ENCODE measurements at regions not wholly inside any gene's neighbourhood (a gene's known extent, or its start where the extent isn't known, plus 50 kb on each side); places are given as distances from the start of the nearest gene placed in this dataset.
"Not testable (repeated sequence)": the region's sequence is repeated elsewhere in the genome, so short reads cannot be mapped to it uniquely, and the experiment has no call there.

DNA sequence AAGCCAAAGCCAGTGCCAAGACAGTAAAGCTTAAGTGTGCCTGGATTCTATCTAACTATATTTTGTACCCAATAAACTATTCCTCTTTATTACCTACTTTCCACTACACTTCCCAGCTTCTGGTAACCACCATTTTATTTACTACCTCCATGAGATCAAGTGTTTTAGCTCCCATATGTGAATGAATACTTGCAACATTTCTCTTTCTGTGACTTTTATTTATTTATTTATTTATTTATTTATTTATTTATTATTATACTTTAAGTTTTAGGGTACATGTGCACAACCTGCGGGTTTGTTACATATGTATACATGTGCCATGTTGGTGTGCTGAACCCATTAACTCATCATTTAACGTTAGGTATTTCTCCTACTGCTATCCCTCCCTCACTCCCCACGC, 582.1 kb downstream of the AMY1C start:
- DNase-seq: no peak

DNA sequence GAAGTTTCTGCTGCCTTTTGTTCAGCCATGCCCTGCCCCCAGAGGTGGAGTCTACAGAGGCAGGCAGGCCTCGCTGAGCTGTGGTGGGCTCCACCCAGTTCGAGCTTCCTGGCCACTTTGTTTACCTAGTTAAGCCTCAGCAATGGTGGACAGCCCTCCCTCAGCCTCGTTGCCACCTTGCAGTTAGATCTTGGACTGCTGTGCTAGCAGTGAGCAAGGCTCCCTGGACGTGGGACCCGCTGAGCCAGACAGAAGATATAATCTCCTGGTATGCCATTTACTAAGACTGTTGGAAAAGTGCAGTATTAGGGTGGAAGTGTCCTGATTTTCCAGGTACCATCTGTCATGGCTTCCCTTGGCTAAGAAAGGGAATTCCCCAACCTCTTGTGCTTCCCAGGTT, 588.2 kb downstream of the AMY1C start:
- DNase-seq: not testable (repeated sequence)

DNA sequence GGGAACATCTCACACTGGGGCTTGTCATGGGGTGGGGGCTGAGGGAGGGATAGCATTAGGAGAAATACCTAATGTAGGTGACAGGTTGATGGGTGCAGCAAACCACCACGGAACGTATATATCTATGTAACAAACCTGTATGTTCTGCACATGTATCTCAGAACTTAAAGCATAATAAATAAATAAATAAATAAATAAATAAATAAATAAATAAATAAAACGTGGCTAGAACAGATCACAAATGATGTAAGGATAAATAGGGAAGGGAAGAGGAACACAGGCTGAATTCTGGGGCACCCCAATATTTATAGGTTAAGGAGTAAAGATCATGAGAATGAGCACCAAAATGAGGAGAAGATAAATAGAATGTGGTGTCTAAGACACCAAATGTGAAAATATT, 592.2 kb downstream of the AMY1C start:
- DNase-seq: no peak

DNA sequence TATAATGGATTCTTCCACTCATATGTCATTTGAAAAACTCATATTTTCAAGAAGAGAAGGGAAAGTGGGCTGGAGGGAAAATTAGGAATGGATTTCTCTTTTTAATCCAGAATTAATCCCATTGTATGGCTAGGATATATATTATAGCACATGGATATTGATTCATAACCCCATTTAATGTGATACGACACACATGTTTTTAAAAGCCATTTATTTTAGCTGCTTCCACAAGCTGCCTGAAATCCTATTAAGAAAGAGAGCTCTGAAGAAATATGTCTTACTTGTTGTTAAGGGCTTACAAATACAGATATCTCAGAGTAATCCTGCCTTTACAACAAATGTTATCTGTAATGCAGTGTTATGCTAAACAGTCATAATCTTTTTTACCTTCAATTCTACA, 598.6 kb downstream of the AMY1C start:
- no peak for DNase-seq

DNA sequence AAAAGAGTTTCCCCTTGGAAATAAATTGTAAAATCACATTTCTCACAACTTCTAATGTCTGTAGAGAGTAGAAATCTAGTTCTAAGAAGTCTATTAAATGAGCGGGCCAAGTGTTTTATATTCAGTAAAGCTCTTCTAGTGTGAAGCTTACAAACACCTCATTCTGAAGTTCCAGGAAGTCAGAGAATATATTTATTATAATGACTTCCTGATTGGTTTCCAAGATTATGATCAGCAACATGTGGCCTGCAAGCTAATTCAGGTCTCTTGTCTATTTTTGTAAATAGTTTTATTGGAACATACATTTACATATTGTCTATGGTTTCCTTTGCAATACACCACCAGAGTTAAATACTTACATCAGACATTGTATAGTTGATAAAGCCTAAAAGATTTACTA, 603.9 kb downstream of the AMY1C start:
- DNase-seq: no peak

DNA sequence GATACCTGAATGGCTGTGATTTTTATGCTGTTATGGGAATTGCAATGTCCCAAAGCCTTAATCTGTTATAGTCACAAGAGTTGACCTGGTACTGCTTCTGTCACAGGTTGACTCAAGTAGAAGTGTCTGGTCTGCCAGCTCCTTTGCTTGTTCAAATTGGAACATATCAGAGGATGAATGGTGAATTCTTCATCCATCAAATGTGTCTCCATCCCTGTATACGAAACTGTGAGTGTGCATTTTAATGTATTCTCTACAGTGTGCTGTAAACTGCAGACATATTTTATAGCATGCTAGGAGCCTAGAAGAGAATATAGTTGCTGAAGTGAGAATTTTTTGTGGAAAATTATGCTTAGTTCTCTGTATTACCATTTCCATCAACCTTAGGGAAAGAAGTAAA, 608.4 kb downstream of the AMY1C start:
- DNase-seq: no peak

DNA sequence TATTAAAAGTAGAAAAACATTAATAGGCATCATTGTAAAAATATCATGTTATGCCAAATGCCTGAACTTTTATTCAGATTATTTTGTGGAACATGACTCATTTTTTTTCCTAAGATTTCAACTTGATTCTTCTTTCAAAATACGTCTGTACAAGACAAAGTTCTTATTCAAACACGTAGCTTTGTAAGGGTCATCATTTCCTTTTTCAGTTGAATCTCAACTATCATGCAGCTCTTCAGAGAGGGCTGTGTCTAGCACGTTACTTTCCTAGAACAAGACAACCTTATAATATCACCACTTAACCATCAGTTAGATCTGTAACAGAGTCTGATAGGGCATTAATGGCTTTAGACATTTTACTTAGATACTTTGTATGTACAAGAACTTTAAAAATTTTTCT, 608.9 kb downstream of the AMY1C start:
- no peak for DNase-seq

DNA sequence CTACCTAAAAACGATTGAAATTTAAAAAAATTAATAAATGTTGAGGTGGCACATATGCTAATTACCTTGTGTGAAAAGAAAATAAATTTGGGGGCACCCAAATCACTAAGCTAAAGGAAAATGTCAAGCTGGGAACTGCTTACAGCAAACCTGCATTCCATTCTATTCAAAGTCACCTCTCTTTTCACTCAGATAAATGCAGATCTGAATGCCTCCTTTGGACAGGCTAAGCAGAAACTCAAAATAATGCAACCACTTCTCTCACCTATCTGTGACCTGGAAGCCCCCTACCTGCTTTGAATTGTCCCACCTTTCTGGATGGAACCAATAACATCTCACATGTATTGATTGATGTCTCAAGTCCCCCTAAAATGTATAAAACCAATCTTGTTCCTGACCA, 628.7 kb downstream of the AMY1C start:
- no peak for DNase-seq

DNA sequence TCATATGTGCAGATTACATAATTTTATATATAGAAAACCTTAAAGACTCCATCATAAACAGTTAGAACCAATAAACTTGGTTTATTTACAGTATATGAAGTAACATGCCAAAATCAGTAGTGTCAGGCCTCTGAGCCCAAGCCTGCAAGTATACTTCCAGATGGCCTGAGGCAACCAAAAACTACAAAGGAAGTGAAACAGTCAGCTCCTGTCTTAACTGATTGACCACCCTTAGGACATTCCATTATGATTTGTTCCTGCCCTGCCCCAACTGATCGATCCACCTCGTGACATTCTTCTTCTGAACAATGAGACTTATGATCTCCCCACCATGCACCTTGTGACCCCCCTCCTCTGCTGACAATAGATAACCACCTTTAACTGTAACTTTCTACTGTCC, 630.3 kb downstream of the AMY1C start:
- no peak for DNase-seq

DNA sequence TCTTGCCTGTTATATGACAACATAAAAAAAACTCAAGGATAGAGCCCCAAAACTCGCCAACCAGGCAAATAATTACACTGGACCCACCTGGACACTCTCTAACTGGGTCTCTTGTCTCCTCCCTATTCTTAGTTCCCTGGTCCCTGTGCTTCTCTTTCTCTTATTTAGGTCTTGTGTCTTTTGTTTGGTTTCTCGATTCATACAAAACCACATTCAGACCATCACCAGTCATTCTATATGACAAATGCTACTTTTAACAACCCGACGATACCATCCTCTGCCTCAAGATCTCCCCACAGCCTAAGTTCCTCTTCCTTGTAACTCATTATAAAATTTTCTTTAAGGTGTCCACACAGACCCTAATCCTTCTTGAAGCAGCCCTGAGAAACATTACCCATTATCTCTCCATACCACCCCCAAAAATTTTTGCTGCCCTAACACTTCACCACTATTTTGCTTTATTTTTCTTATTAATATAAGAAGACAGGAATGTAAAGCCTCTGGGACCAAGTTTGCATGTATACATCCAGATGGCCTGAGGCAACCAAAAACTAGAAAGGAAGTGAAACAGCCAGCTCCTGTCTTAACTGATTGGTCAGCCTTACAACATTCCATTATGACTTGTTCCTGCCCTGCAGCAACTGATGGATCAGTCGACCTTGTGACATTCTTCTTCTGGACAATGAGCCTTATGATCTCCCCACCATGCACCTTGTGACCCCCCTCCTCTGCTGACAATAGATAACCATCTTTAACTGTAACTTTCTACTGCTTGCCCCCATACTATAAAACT, 638.2 kb downstream of the AMY1C start:
- no peak for DNase-seq

DNA sequence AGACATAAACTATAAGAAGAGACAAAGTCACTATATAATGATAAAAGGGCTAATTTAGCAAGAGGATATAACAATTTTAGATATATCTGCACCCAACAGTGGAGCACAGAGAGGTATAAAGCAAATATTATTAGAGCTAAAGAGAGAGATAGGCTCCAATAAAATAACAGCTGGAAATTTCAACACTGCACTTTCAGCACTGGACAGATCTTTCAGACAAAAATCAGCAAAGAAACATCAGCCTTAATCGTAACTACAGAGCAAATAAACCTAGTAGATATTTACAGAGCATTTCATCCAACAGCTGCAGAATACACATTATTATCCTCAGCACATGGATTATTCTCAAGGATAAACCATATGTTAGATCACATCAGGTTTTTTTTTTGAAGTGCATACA, 642.9 kb downstream of the AMY1C start:
- no peak for DNase-seq

DNA sequence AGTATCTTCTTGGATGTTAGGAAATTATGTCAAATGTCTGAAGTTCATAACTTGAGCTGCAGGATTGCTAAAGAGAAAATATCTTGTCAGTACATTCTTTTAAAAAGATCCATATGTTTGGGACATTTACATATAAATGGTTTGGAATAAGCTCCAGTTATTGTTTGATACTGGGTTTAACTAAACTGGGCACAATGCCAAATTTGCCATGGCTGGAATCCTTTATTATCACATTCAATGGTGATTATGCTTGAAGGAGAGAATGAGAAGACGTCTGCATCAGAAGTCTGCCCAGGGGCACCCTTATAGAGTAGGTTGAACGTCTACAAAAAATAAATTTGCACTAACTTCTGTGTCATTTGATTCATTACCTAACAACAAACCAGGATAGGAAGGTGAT, 652.5 kb downstream of the AMY1C start:
- no peak for DNase-seq

DNA sequence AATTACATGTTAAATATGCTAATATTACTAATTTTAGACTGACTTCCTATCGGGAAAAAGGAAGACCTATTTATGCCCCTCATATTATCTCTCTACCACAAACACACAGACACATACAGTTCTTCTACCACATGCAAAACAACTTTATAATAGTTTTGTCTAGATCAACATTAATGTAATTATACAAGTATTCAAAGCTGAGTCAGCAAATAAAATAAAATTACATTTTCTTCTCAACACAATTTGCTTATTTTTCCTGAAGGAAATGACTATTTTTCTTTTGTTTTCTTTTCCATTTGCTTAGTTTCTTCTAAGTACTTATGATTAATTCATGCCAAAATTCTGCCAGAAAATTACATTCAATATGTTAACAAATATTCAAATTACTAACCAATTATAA, 654.2 kb downstream of the AMY1C start:
- no peak for DNase-seq

DNA sequence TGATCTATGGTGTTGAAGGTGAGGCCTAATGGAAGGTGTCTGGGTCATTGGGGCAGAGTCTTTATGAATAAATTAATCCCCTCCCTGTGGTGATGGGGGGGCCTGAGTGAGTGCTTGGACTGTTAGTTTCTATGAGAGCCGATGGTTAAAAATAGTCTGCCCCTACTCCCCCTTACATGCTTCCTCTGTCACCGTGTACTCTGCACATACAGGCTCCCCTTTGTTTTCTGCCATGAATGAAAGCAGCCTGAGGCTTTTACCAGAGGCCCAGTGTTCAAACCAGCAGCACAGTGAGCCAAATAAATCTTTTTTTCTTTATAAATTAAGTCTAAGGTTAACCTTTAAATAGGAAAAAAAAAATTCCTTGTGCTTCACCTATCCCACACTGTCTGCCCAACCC, 657.0 kb downstream of the AMY1C start:
- no peak for DNase-seq

DNA sequence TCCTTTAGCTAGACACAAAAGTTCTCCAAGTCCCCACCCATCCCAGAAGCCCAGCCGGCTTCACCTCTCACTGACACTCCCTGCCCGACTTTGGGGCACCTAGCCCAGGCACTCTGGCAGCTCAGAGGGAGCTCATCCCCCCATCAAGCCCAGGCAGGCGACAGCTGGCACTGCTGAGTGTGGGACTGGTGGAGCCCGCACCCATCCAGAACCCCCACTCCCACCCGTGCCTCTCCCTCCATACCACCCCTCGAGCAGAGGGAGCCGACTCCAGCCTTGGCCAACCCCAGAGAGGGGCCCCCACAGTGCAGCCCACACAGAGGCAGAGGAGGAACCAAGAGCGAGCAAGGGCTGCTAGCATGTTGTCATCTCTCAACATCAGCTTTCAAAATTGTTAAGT, 658.6 kb downstream of the AMY1C start:
- no peak for DNase-seq

DNA sequence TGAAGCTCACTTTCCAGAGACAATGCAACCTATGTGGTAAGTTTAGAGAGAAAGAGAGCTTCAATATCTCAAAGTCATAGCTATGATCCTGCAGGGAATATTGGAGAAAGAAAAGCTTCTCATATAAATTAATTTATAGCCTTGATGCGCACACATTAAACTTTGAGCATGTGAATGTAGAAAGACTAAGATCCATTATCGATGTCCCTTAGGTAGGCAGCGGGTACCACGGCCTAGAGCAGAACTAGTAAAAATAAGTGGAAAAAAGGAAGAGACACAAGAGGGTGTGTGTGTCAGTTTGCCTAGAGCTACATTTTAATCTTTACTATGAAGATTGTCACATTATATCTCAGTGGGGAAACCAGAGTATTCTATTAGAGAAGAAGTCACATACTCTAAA, 685.6 kb downstream of the AMY1C start:
- no peak for DNase-seq

DNA sequence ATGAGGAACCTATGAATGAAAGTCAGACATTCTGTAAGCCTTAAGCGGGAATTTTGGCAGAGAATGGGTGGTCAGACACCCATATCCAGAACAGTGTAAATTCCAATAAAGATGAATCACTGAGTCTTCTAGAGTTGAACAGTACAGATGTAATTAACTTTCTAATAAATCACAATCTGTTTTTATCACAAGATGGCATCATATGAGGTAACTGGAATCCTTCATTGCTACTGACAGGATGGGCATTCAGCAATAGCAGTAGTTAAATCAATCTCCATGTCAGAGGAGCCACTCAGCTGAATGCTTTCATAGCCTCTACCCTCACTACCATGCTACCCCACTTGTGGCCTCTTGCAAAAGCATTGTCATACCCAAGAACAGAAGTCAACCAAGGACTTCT, 690.3 kb downstream of the AMY1C start:
- no peak for DNase-seq

DNA sequence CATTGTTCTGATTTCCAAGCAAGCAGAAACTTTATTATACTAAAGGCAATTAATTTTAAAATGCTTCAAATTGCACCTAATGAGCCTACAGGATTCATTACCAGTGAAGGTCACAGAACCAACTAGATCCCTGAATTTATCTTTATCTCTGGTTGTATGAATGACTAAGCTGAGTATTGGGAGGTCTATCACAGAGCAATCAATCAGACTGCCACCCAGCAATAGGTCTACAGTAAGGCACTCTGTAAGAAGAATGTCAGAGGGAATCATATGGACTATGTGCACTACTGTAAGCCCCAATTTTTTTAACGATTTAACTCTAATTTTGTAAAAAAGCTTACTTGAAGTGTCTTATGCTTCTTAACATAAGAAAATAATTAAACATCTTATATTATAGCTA, 707.0 kb downstream of the AMY1C start:
- DNase-seq: no peak

DNA sequence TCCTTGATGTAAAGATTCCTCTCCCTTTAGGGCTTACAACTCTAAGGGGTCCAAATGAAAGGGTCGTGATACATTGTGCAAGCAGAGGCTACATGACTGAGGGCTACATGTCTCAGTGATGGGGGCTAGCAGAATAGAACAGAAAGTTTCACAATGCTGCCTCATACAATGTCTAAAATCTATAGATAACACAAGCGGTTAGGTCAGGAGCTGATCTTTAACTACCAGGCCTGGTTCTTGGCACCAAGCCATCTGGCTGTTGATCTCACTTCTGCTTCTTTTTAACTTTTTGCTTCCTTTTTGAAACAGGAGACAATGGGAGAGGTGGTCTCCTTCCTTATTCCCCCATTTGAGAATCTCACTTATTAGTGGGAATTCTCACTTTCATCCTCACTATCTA, 710.2 kb downstream of the AMY1C start:
- DNase-seq: no peak

DNA sequence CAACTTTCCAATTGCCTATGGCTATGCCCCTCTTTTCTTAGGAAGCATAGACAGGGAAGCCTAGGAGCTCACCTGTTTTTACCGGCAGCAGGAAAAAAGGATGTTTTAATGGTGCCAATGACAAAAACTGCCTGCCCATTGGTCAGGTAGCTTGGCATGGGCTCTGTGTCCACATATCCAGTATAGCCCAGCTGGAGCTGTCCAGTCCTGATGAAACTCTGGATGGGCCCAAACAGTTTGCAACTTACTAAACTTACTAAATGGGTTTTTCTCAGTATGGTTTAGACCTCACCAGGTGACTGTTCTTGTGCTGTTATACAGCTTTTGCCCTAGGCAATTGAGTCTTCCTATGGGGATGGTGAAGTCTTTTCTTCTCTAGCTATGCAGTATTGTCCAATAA, 711.2 kb downstream of the AMY1C start:
- DNase-seq: no peak

DNA sequence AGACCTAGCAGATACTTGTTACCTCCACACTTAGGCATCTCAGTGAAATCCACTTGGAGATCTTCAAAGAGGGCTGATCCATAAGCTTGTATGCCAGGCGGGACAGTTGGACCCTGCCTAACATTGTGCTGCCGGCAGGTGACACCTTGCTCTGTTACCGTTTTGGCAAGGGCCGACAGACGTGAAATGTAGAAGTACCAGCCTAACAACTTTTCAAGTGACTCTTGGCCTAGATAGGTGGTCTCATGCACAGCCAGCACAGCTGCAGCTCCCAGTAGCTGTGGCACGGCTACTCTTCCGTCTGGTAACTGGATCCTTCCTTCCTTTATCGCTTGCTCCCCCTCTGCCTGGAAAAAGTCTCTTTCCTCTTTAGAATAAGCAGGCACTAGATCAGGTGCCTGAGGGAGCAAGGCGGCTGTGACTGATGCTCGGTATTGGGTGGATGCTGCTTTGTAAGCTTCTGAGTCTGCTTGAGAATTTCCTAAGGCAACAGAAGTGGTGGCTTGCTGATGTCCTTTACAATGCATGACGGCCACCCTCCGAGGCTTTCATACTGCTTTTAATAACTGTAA, 713.5 kb downstream of the AMY1C start:
- no peak for DNase-seq

DNA sequence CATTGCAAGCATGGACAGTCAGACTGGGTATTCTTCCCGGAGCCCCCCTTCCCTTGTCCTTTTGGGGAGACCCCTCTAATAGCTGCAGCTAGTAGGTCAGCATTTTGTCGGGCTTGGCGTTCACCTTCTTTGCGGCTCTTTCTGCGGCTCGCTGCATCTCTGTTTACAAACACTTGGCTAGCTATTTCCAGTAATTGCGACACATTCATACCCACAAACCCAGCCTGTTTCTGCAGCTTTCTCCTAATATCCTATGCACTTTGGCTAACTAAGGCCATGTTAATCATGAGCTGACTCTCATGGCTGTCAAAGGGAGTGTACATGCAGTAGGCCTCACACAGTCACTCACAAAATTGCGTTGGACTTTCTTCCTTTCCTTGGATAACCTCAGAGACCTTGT, 716.4 kb downstream of the AMY1C start:
- DNase-seq: no peak

DNA sequence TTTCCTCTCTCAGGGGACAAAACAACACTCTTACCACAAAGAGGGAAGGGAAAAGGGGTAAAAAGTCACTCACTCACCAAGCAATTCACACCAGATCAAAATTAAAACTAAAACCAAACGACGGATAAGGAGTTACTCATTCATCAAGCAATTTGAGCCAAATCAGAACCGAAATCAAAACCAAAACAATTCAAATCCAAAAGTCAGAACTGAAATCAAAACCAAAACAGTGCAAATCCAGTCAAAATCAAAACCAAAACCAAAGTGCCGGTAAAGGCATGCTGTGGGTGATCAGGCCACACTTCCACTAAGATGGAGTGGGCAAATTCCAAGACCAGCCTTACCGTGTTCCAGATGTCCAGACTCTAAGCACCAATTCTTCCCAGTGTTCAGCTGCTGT, 717.9 kb downstream of the AMY1C start:
- DNase-seq: no peak

DNA sequence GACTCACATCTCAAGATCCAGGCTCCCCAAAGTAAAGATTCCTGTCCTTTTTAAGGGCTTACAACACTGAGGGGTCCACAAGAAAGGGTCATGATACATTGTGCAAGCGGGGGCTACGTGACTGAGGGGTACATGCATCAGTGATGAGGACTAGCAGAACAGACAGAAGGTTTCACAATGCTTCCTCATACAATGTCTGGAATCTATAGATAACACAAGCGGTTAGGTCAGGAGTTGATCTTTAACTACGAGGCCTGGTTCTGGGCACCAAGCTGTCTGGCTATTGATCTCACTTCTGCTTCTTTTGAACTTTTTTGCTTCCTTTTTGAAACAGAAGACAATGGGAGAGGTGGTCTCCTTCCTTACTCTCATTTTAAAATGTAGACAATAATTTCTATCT, 718.6 kb downstream of the AMY1C start:
- DNase-seq: no peak

DNA sequence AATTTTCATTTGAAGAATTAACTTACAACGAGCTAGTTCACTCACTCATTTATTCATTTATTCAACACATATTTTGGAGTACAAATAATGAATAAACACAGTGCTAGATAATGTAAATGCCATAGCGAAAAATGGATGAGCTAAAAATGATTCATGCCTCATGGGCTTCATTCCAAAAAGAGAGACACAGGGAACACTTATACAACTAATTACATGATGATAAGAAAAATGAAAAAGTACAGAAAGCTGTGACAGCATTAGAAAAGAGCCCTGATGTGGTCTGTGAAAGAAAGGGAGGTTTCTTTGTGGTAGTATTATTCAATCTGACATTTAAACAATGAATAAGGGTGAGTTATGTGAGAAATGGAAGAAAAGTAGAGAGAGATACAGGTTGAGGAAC, 726.4 kb downstream of the AMY1C start:
- no peak for DNase-seq

All from midbrain (tissue), 1 donor.